IMR-90 (cell line): ENCODE measurements at regions not wholly inside any gene's neighbourhood (a gene's known extent, or its start where the extent isn't known, plus 50 kb on each side); places are given as distances from the start of the nearest gene placed in this dataset.

Source experiments
- ATAC-seq: fragments of 200-7000 bp; cut with Tn5 transposase; 2 replicates; pipeline ENCODE4 v1.9.1; 2020; ENCODE audit warnings: low read depth, mild to moderate bottlenecking, moderate library complexity
- BruUV-seq: library from RNA; stranded (reverse); fragments of 400-500 nt; replicated peaks from 2 replicates; lab custom pipeline; 2021; lab: Mats Ljungman, UMichigan
- CTCF ChIA-PET: fragments of 300-600 bp; formaldehyde crosslinking; extraction: SDS; loops from one replicate; lab custom pipeline; 2021; ENCODE audit warnings: antibody characterized with exemption; lab: Yijun Ruan, JAX
- POLR2A ChIA-PET: fragments of 300-600 bp; sonication (Branson Sonifier 250); formaldehyde crosslinking; loops from one replicate; lab custom pipeline; 2022; ENCODE audit warnings: antibody characterized with exemption; ENCODE audit not compliant: unreplicated experiment; lab: Charles Lee
- DNase-seq: peaks from one replicate; pipeline ENCODE4 v3.0.0; 2013
- H2AFZ ChIP-seq: replicated peaks from 2 replicates; pipeline ENCODE3; 2013; ENCODE audit warnings: low read length, mild to moderate bottlenecking; ENCODE audit not compliant: poor library complexity
- H2AK5ac ChIP-seq: 2 replicates; pipeline ENCODE4 v1.6.1; 2013; ENCODE audit warnings: low read depth, low read length, inconsistent platforms
- H2AK9ac ChIP-seq: replicated peaks from 2 replicates; pipeline ENCODE3; 2013; ENCODE audit warnings: mild to moderate bottlenecking, low read depth, low read length, moderate library complexity; ENCODE audit not compliant: poor library complexity
- H2BK120ac ChIP-seq: 2 replicates; pipeline ENCODE4 v1.6.1; 2013; ENCODE audit warnings: low read depth, low read length, inconsistent platforms
- H2BK15ac ChIP-seq: 3 replicates; pipeline ENCODE4 v1.6.1; 2013; ENCODE audit warnings: low read depth, low read length, inconsistent platforms
- H2BK20ac ChIP-seq: 2 replicates; pipeline ENCODE4 v1.6.1; 2013; ENCODE audit warnings: low read depth, mild to moderate bottlenecking, inconsistent platforms, low read length, moderate library complexity
- H2BK5ac ChIP-seq: 2 replicates; pipeline ENCODE4 v1.6.1; 2013; ENCODE audit warnings: mild to moderate bottlenecking, low read depth, low read length, inconsistent platforms; ENCODE audit not compliant: poor library complexity, severe bottlenecking
- H3K14ac ChIP-seq: replicated peaks from 2 replicates; pipeline ENCODE4 v1.6.1; 2013; ENCODE audit warnings: low read depth, low read length, inconsistent platforms
- H3K18ac ChIP-seq: 2 replicates; pipeline ENCODE4 v1.6.1; 2013; ENCODE audit warnings: low read depth, low read length, control low read depth
- H3K23ac ChIP-seq: 2 replicates; pipeline ENCODE4 v1.6.1; 2013; ENCODE audit warnings: low read depth, low read length, inconsistent platforms
- H3K27ac ChIP-seq: 2 replicates; pipeline ENCODE4 v1.5.1; 2013; ENCODE audit warnings: mild to moderate bottlenecking, control low read depth, low read length; ENCODE audit not compliant: insufficient read depth
- H3K27me3 ChIP-seq: 2 replicates; pipeline ENCODE4 v1.6.1; 2013; ENCODE audit warnings: low read length; ENCODE audit not compliant: control insufficient read depth, insufficient read depth
- H3K36me3 ChIP-seq: 2 replicates; pipeline ENCODE4 v1.6.1; 2013; ENCODE audit warnings: low read length, mixed read lengths; ENCODE audit not compliant: control insufficient read depth, insufficient read depth
- H3K4ac ChIP-seq: 2 replicates; pipeline ENCODE4 v1.6.1; 2013; ENCODE audit warnings: low read depth, low read length, inconsistent platforms
- H3K4me1 ChIP-seq: 2 replicates; pipeline ENCODE4 v1.6.1; 2013; ENCODE audit warnings: low read length, mixed read lengths; ENCODE audit not compliant: control insufficient read depth, insufficient read depth
- H3K4me2 ChIP-seq: 2 replicates; pipeline ENCODE4 v1.6.1; 2013; ENCODE audit warnings: low read depth, mild to moderate bottlenecking, control low read depth, low read length, moderate library complexity
- H3K4me3 ChIP-seq: 2 replicates; pipeline ENCODE4 v1.5.1; 2013; ENCODE audit warnings: low read depth, mild to moderate bottlenecking, control low read depth, low read length, moderate library complexity; ENCODE audit not compliant: insufficient read depth
- H3K56ac ChIP-seq: 2 replicates; pipeline ENCODE4 v1.6.1; 2013; ENCODE audit warnings: low read length, inconsistent platforms; ENCODE audit not compliant: insufficient read depth; ENCODE audit errors: extremely low read depth
- H3K79me1 ChIP-seq, 2 experiments: 2 replicates each; pipeline ENCODE4 v1.6.1; 2013; ENCODE audit warnings: low read length in 2 of 2, inconsistent platforms in 1 of 2, low read depth in 1 of 2
- H3K9ac ChIP-seq: 2 replicates; pipeline ENCODE4 v1.6.1; 2013; ENCODE audit warnings: low read depth, low read length, control low read depth
- H3K9me1 ChIP-seq: 2 replicates; pipeline ENCODE4 v1.6.1; 2013; ENCODE audit warnings: low read length, inconsistent platforms; ENCODE audit not compliant: insufficient read depth
- H3K9me3 ChIP-seq: 2 replicates; pipeline ENCODE4 v1.6.1; 2013; ENCODE audit warnings: low read length; ENCODE audit not compliant: control insufficient read depth, insufficient read depth
- H4K20me1 ChIP-seq: 2 replicates; pipeline ENCODE4 v1.6.1; 2013; ENCODE audit warnings: low read length, inconsistent platforms; ENCODE audit not compliant: insufficient read depth
- H4K5ac ChIP-seq: 2 replicates; pipeline ENCODE4 v1.6.1; 2013; ENCODE audit warnings: mild to moderate bottlenecking, low read depth, low read length, control low read depth
- H4K8ac ChIP-seq, 2 experiments: 2 replicates each; pipeline ENCODE4 v1.6.1; 2013; ENCODE audit warnings: low read depth in 2 of 2, low read length in 2 of 2, control low read depth in 1 of 2, inconsistent platforms in 1 of 2
- H4K91ac ChIP-seq: 2 replicates; pipeline ENCODE4 v1.6.1; 2013; ENCODE audit warnings: low read depth, low read length, inconsistent platforms; ENCODE audit not compliant: insufficient read depth
- CEBPB ChIP-seq: IDR thresholded peaks from 2 replicates; pipeline ENCODE4 v1.6.1; 2012; ENCODE audit warnings: low read depth, low read length, improper control_type of control experiment
- CHD1 ChIP-seq: IDR thresholded peaks from 2 replicates; pipeline ENCODE4 v1.6.1; 2012; ENCODE audit warnings: low read depth, low read length, improper control_type of control experiment
- CTCF ChIP-seq: conservative IDR thresholded peaks from 2 replicates; pipeline ENCODE4 v1.5.1; 2012; ENCODE audit warnings: mild to moderate bottlenecking, low read depth, low read length, improper control_type of control experiment
- MAFK ChIP-seq: IDR thresholded peaks from 2 replicates; pipeline ENCODE4 v1.6.1; 2012; ENCODE audit warnings: low read depth, low read length, improper control_type of control experiment
- RCOR1 ChIP-seq: IDR thresholded peaks from 2 replicates; pipeline ENCODE4 v1.6.1; 2012; ENCODE audit warnings: mild to moderate bottlenecking, low read length, improper control_type of control experiment; ENCODE audit not compliant: insufficient replicate concordance
- WGBS, 2 experiments: methylation state at CpG; one replicate each; pipeline versions ENCODE4 v1.1.5 to v1.1.7; 2013; ENCODE audit warnings: missing lambda C conversion rate in 2 of 2; ENCODE audit not compliant: insufficient read length in 1 of 2; ENCODE audit errors: extremely low coverage in 2 of 2; 5-methylcytosine and 5-hydroxymethylcytosine counted together
- dilution Hi-C: fragments of 300-500 bp; cut with HindIII; formaldehyde crosslinking; loops from one replicate; pipeline ENCODE4 v1.14.3; 2018; ENCODE audit warnings: low sequenced_read_pairs; ENCODE audit not compliant: unreplicated experiment
- in situ Hi-C: fragments of 300-500 bp; cut with MboI; formaldehyde crosslinking; loops from 3 replicates; pipeline ENCODE4 v1.14.3; 2019; ENCODE audit warnings: low sequenced_read_pairs, inconsistent platforms, mixed read lengths
- intact Hi-C: fragments of 100-400 bp; cut with micrococcal nuclease; formaldehyde crosslinking; loops from 2 replicates; pipeline ENCODE4 v1.10.0; 2022
- TF ChIP-seq, protein P1 (sequence below): fragments of 150-350 bp; IDR thresholded peaks from 2 replicates; pipeline ENCODE4 v1.6.1; 2016; ENCODE audit warnings: low read depth, mild to moderate bottlenecking, low read length, moderate library complexity, borderline replicate concordance

DNA sequence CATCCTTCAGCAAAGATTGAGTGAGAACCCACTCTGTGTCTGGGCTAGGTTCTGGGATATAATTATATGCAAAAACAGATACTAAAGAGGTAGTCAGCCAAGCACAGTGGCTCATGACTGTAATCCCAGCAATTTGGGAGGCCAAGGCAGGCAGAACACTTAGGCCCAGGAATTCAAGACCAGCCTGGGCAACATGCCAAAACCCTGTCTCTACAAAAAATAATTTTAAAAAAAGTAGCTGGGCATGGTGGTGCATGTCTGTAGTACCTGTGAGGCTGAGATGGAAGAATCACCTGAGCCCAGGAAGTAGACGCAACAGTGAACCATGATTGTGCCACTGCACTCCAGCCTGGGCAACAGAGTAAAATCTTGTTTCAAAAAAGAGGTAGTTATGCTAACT, 237.5 kb upstream of the HMGA2 start:
- in situ Hi-C loops: no loop called here
- dilution Hi-C loops: no loop called here
- peak overlapping the region; percentile 5; the same call in 1 of the 2 replicates for H2BK20ac ChIP-seq
- BruUV-seq: no TSS peak
- H3K14ac ChIP-seq: peak overlapping the region; percentile 48; the same call in 1 of the 2 replicates
- no peak overlapping the region for H3K9ac ChIP-seq
- H3K4me2 ChIP-seq: no peak overlapping the region
- H3K4me1 ChIP-seq: no peaks in the 10 kb centered on the region
- ATAC-seq (no peak), DNase-seq (no peak)
- intact Hi-C loops: no loop called here
- no peak overlapping the region for H2BK15ac ChIP-seq
- peak overlapping the region; percentile 81; the same call in 1 of the 2 replicates for H3K18ac ChIP-seq
- no peak overlapping the region for H3K56ac ChIP-seq
- no peak overlapping the region for H2AK5ac ChIP-seq
- H4K8ac ChIP-seq: no peak overlapping the region
- H3K9me1 ChIP-seq: no peaks in the 10 kb centered on the region; the same call in 1 of the 2 replicates
- CTCF ChIA-PET: no interaction called here
- no peak overlapping the region for H4K91ac ChIP-seq
- H4K5ac ChIP-seq: no peak overlapping the region
- no peak overlapping the region for H2BK5ac ChIP-seq
- no peak overlapping the region for H3K23ac ChIP-seq
- POLR2A ChIA-PET: no interaction called here
- no CpG with 5 or more reads among the region's 1 CpG for WGBS, 2 experiments
- no peak overlapping the region for H3K27ac ChIP-seq
- H2AFZ ChIP-seq: no peak overlapping the region
- no peaks in the 10 kb centered on the region for H3K36me3 ChIP-seq
- no peaks in the 10 kb centered on the region for H3K27me3 ChIP-seq
- H3K9me3 ChIP-seq: no peaks in the 10 kb centered on the region
- H2AK9ac ChIP-seq: no peak overlapping the region
- H3K79me1 ChIP-seq: no peaks in the 10 kb centered on the region
- TF ChIP-seq RCOR1 (no peak), CHD1 (no peak), MAFK (no peak), CTCF (no peak), CEBPB (no peak)
- TF ChIP-seq, protein P1, sequence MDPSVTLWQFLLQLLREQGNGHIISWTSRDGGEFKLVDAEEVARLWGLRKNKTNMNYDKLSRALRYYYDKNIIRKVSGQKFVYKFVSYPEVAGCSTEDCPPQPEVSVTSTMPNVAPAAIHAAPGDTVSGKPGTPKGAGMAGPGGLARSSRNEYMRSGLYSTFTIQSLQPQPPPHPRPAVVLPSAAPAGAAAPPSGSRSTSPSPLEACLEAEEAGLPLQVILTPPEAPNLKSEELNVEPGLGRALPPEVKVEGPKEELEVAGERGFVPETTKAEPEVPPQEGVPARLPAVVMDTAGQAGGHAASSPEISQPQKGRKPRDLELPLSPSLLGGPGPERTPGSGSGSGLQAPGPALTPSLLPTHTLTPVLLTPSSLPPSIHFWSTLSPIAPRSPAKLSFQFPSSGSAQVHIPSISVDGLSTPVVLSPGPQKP: no peak
- no peak overlapping the region for H3K4ac ChIP-seq
- no peaks in the 10 kb centered on the region for H4K20me1 ChIP-seq
- H3K4me3 ChIP-seq: no peak overlapping the region
- H2BK120ac ChIP-seq: no peak overlapping the region
